Lower lobe of right lung (tissue), 2 donors: ENCODE measurements at regions not wholly inside any gene's neighbourhood (a gene's known extent, or its start where the extent isn't known, plus 50 kb on each side); places are given as distances from the start of the nearest gene placed in this dataset.

Experiments
- ATAC-seq, 2 donors: fragments of 200-7000 bp; cut with Tn5 transposase; one replicate each; pipeline ENCODE4 v1.9.1; 2020 to 2022; ENCODE audit warnings: mild to moderate bottlenecking in 2 of 2, moderate library complexity in 2 of 2
- DNase-seq: peaks from one replicate; pipeline ENCODE4 v3.0.0-alpha.2; 2020
- H3K27ac ChIP-seq: fragments of 200-600 bp; one replicate; pipeline ENCODE4 v1.8.0; 2022
- H3K27me3 ChIP-seq: fragments of 200-600 bp; one replicate; pipeline ENCODE4 v1.8.0; 2022; ENCODE audit warnings: low read depth
- H3K36me3 ChIP-seq: fragments of 200-600 bp; one replicate; pipeline ENCODE4 v1.8.0; 2022; ENCODE audit warnings: mild to moderate bottlenecking
- H3K4me1 ChIP-seq: fragments of 200-600 bp; one replicate; pipeline ENCODE4 v1.8.0; 2022
- H3K4me3 ChIP-seq: fragments of 200-600 bp; one replicate; pipeline ENCODE4 v1.8.0; 2022; ENCODE audit warnings: mild to moderate bottlenecking
- H3K9me3 ChIP-seq: fragments of 200-600 bp; one replicate; pipeline ENCODE4 v1.8.0; 2022
- CTCF ChIP-seq: fragments of 200-600 bp; IDR thresholded peaks from one replicate; pipeline ENCODE4 v1.8.0; 2022; ENCODE audit warnings: antibody characterized with exemption, mild to moderate bottlenecking
- intact Hi-C: fragments of 100-400 bp; cut with DNase I; formaldehyde crosslinking; loops from one replicate; pipeline ENCODE4 v1.11.0; 2022
- donor health status: DM: no; HTN: yes; CAD: no; lungs with severe emphysema.

- no peak overlapping the region for H3K4me3 ChIP-seq
- no peak for ATAC-seq
- intact Hi-C loops, result no loop called here
- no peak overlapping the region for H3K27ac ChIP-seq
- DNase-seq, result no peak
- H3K27me3 ChIP-seq, result no peaks in the 10 kb centered on the region
- H3K4me1 ChIP-seq, result no peaks in the 10 kb centered on the region
- TF ChIP-seq CTCF, result no peak
- H3K36me3 ChIP-seq, result no peaks in the 10 kb centered on the region
- H3K9me3 ChIP-seq, result no peaks in the 10 kb centered on the region
Measured at GRCh38 chr7:109763611-109764010, 1193.9 kb downstream of the DNAJB9 start.

DNA sequence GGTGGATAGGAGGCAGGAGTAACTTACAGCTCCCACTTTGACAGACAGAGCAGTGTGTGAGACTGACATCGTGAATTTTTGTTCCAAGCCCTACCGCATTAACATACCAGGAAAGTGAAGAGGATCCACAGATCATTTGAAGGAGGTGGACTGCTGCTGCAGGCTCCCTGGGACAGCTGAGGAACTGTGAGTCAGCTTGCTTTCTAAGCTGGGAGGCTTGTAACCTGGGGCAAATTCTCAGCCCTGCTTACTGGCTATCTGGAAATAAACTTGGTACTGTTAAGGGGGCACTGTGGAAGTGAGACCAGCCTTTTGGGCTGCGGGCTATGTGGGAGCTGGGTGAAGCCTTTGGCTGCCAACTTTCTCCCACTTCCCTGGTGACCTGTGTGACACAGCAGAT lies 1202.5 kb downstream of the DNAJB9 start:
- ATAC-seq, result no peak
- TF ChIP-seq CTCF, result no peak
- no peak overlapping the region for H3K4me3 ChIP-seq
- intact Hi-C loops, result no loop called here
- DNase-seq, result no peak
- H3K4me1 ChIP-seq, result no peaks in the 10 kb centered on the region
- H3K9me3 ChIP-seq, result no peaks in the 10 kb centered on the region
- no peak overlapping the region for H3K27ac ChIP-seq
- no peaks in the 10 kb centered on the region for H3K27me3 ChIP-seq
- H3K36me3 ChIP-seq, result no peaks in the 10 kb centered on the region

- intact Hi-C loops, result no loop called here
- Histone ChIP-seq H3K27ac (no peak overlapping the region), H3K36me3 (no peaks in the 10 kb centered on the region), H3K4me3 (no peak overlapping the region), H3K9me3 (no peaks in the 10 kb centered on the region), H3K4me1 (no peaks in the 10 kb centered on the region), H3K27me3 (no peaks in the 10 kb centered on the region)
- DNase-seq (no peak), ATAC-seq (no peak)
- no peak for TF ChIP-seq CTCF
Measured at GRCh38 chr7:109782806-109783205, 1213.1 kb downstream of the DNAJB9 start.

GRCh38 chr7:109806548-109806947 lies 1236.9 kb downstream of the DNAJB9 start:
- ATAC-seq, result no peak
- Histone ChIP-seq H3K36me3 (no peaks in the 10 kb centered on the region), H3K4me1 (no peaks in the 10 kb centered on the region), H3K9me3 (no peaks in the 10 kb centered on the region), H3K27ac (no peak overlapping the region), H3K4me3 (no peak overlapping the region), H3K27me3 (no peaks in the 10 kb centered on the region)
- DNase-seq, result no peak
- intact Hi-C loops, result no loop called here
- no peak for TF ChIP-seq CTCF

- H3K4me1 ChIP-seq, result no peaks in the 10 kb centered on the region
- DNase-seq (no peak), ATAC-seq (no peak)
- no peak overlapping the region for H3K4me3 ChIP-seq
- intact Hi-C loops, result no loop called here
- H3K36me3 ChIP-seq, result no peaks in the 10 kb centered on the region
- H3K27me3 ChIP-seq, result no peaks in the 10 kb centered on the region
- H3K27ac ChIP-seq, result no peak overlapping the region
- H3K9me3 ChIP-seq, result peaks cover 4% of the 10 kb centered on the region
- no peak for TF ChIP-seq CTCF
Measured at GRCh38 chr7:109821156-109821555, 1251.5 kb downstream of the DNAJB9 start.

- ATAC-seq (no peak), DNase-seq (no peak)
- no peaks in the 10 kb centered on the region for H3K4me1 ChIP-seq
- H3K27me3 ChIP-seq, result no peaks in the 10 kb centered on the region
- H3K9me3 ChIP-seq, result no peaks in the 10 kb centered on the region
- no peaks in the 10 kb centered on the region for H3K36me3 ChIP-seq
- no peak for TF ChIP-seq CTCF
- no peak overlapping the region for H3K27ac ChIP-seq
- no peak overlapping the region for H3K4me3 ChIP-seq
- intact Hi-C loops, result no loop called here
Measured at GRCh38 chr7:109834851-109835250, 1256.1 kb upstream of the LRRN3 start.
